Pancreas (tissue), 10 donors: ENCODE measurements at regions not wholly inside any gene's neighbourhood (a gene's known extent, or its start where the extent isn't known, plus 50 kb on each side); places are given as distances from the start of the nearest gene placed in this dataset.

Experiments used
- ATAC-seq, 4 donors: fragments of 200-7000 bp; cut with Tn5 transposase; one replicate each; pipeline versions ENCODE4 v1.8.0 to v1.9.1; 2020; ENCODE audit warnings: mild to moderate bottlenecking in 4 of 4, moderate library complexity in 4 of 4
- DNase-seq, 6 donors: peaks; one replicate each; pipeline ENCODE4 v3.0.0-alpha.2; 2020
- FAIRE-seq: peaks from 2 replicates; lab custom pipeline; 2012; peaks lifted over from hg19 to GRCh38; lab: Jason Lieb, UNC
- H3K27ac ChIP-seq, 4 donors: fragments of 200-600 bp; sonication (generic); 1 replicate in 3 of 4; 2 replicates in 1 of 4; pipeline versions ENCODE4 v1.5.0 to v1.8.0; 2020
- H3K27me3 ChIP-seq, 4 donors: fragments of 200-600 bp; one replicate each; pipeline ENCODE4 v1.8.0; 2021
- H3K36me3 ChIP-seq, 3 donors: fragments of 200-600 bp; sonication (generic) in 1 of 3; one replicate each; pipeline versions ENCODE4 v1.5.0 to v1.8.0; 2020 to 2021
- H3K4me1 ChIP-seq, 3 donors: fragments of 200-600 bp; one replicate each; pipeline ENCODE4 v1.8.0; 2021
- H3K4me3 ChIP-seq, 4 donors: fragments of 200-600 bp; sonication (generic) in 2 of 4; one replicate each; pipeline versions ENCODE4 v1.5.0 to v1.8.0; 2020 to 2021
- H3K9me3 ChIP-seq, 4 donors: fragments of 200-600 bp; one replicate each; pipeline ENCODE4 v1.8.0; 2021
- CTCF ChIP-seq, 4 donors: fragments of 200-600 bp; sonication (generic) in 3 of 4; IDR thresholded peaks; one replicate each; pipeline versions ENCODE4 v1.5.0 to v1.8.0; 2021; ENCODE audit warnings: antibody characterized with exemption in 4 of 4
- WGBS, 2 donors: extraction: QIAGEN DNeasy Blood & Tissue Kit; methylation state at CpG; one replicate each; pipeline ENCODE4 v1.1.7; 2013; 5-methylcytosine and 5-hydroxymethylcytosine counted together
- intact Hi-C, 3 donors: fragments of 100-400 bp; cut with DNase I; formaldehyde crosslinking; loops; one replicate each; pipeline versions ENCODE4 v1.11.1 to v1.14.2; 2022
- donor health status: healthy with polysubstance abuse.
- donor health status: DM: no; HTN: no; CAD: no; lungs with moderate emphysema.
- donor health status: DM: no; HTN: no; CAD: no.
- donor health status: control.
- donor health status: control.
- donor health status: Bipolar disorder and iron deficiency.
- donor health status: DM: yes; HTN: yes; CAD: no.
- donor health status: DM: no; HTN: no; CAD: no.
- donor health status: DM: no; HTN: no; CAD: no.
- donor health status: DM: yes; HTN: yes; CAD: no.

- H3K4me1 ChIP-seq, result no peaks in the 10 kb centered on the region
- intact Hi-C loops, result no loop called here
- no peak for ATAC-seq
- H3K4me3 ChIP-seq, result no peak overlapping the region
- no peaks in the 10 kb centered on the region for H3K27me3 ChIP-seq
- H3K27ac ChIP-seq, result no peak overlapping the region
- no peak for TF ChIP-seq CTCF (IDR thresholded peaks at IDR 0.05)
- 95 to 96% methylated on average over 14 of the region's 14 CpGs for WGBS, 2 donors
- DNase-seq, result peak in 1 of 6 donors; percentile 42
- FAIRE-seq, result no peak
- H3K9me3 ChIP-seq, result no peaks in the 10 kb centered on the region
- no peaks in the 10 kb centered on the region for H3K36me3 ChIP-seq
Observed at GRCh38 chr2:10191554-10191953, 69.0 kb downstream of the RRM2 start.

- FAIRE-seq (no peak), DNase-seq (peak in 1 of 6 donors; percentile 40), ATAC-seq (no peak)
- 91 to 94% methylated on average over 10 of the region's 10 CpGs for WGBS, 2 donors
- Histone ChIP-seq H3K27ac (no peak overlapping the region), H3K9me3 (no peaks in the 10 kb centered on the region), H3K36me3 (no peaks in the 10 kb centered on the region), H3K27me3 (no peaks in the 10 kb centered on the region), H3K4me1 (no peaks in the 10 kb centered on the region), H3K4me3 (no peak overlapping the region)
- intact Hi-C loops, result no loop called here
- no peak for TF ChIP-seq CTCF (IDR thresholded peaks at IDR 0.05)
Observed at GRCh38 chr2:10192392-10193015, 70.0 kb downstream of the RRM2 start.

GRCh38 chr2:10193276-10193795 is 70.8 kb downstream of the RRM2 start:
- Histone ChIP-seq H3K4me3 (no peak overlapping the region), H3K9me3 (no peaks in the 10 kb centered on the region), H3K36me3 (no peaks in the 10 kb centered on the region), H3K27ac (no peak overlapping the region), H3K27me3 (no peaks in the 10 kb centered on the region), H3K4me1 (no peaks in the 10 kb centered on the region)
- intact Hi-C loops, result no loop called here
- no peak for TF ChIP-seq CTCF (IDR thresholded peaks at IDR 0.05)
- WGBS, 2 donors, result 92 to 94% methylated on average over 17 of the region's 17 CpGs
- DNase-seq (peak in 1 of 6 donors; percentile 39), FAIRE-seq (no peak), ATAC-seq (no peak)

GRCh38 chr2:10193851-10194820 is 71.6 kb downstream of the RRM2 start:
- peak in 1 of 6 donors; percentile 55 for DNase-seq
- FAIRE-seq, result no peak
- Histone ChIP-seq H3K36me3 (no peaks in the 10 kb centered on the region), H3K4me1 (no peaks in the 10 kb centered on the region), H3K27me3 (no peaks in the 10 kb centered on the region), H3K9me3 (no peaks in the 10 kb centered on the region), H3K27ac (no peak overlapping the region), H3K4me3 (no peak overlapping the region)
- TF ChIP-seq CTCF (IDR thresholded peaks at IDR 0.05), result no peak
- intact Hi-C loops, result no loop called here
- ATAC-seq, result no peak
- WGBS, 2 donors, result 87 to 90% methylated on average over 27 of the region's 27 CpGs
